Skeletal muscle cell (primary cell): ENCODE measurements at regions not wholly inside any gene's neighbourhood (a gene's known extent, or its start where the extent isn't known, plus 50 kb on each side); places are given as distances from the start of the nearest gene placed in this dataset.

Experiments used
- DNase-seq: peaks from one replicate; pipeline ENCODE4 v3.0.0-alpha.2; 2010; ENCODE audit warnings: low read depth
- H3K4me3 ChIP-seq: 2 replicates; pipeline ENCODE4 v1.5.1; 2011; ENCODE audit warnings: low read depth, mild to moderate bottlenecking, control low read depth, low read length, moderate library complexity

GRCh38 chr13:25042151-25042865, 53.6 kb upstream of the PABPC3 start:
- no peak for DNase-seq
- H3K4me3 ChIP-seq: no peak overlapping the region

GRCh38 chr13:25044071-25044470, 51.9 kb upstream of the PABPC3 start:
- DNase-seq: no peak
- H3K4me3 ChIP-seq: no peak overlapping the region
